Endothelial cell (in vitro differentiated cells): ENCODE measurements at regions not wholly inside any gene's neighbourhood (a gene's known extent, or its start where the extent isn't known, plus 50 kb on each side); places are given as distances from the start of the nearest gene placed in this dataset.

Source experiments
- DNase-seq: peaks from one replicate; pipeline ENCODE4 v3.0.0; 2021; ENCODE audit warnings: low spot score
- H3K27ac Mint-ChIP-seq: one replicate; pipeline ENCODE4 v1.8.0; 2021; ENCODE audit warnings: mixed read lengths, inconsistent platforms; ENCODE audit not compliant: unreplicated experiment
- H3K27me3 Mint-ChIP-seq: one replicate; pipeline ENCODE4 v1.8.0; 2021; ENCODE audit warnings: mild to moderate bottlenecking, moderate library complexity, mixed read lengths, inconsistent platforms; ENCODE audit not compliant: unreplicated experiment
- H3K36me3 Mint-ChIP-seq: one replicate; pipeline ENCODE4 v1.8.0; 2021; ENCODE audit warnings: mild to moderate bottlenecking, low read depth, mixed read lengths, inconsistent platforms; ENCODE audit not compliant: unreplicated experiment
- H3K4me1 Mint-ChIP-seq: one replicate; pipeline ENCODE4 v1.8.0; 2021; ENCODE audit warnings: mild to moderate bottlenecking, mixed read lengths, inconsistent platforms; ENCODE audit not compliant: unreplicated experiment
- H3K4me3 Mint-ChIP-seq: one replicate; pipeline ENCODE4 v1.8.0; 2021; ENCODE audit warnings: mild to moderate bottlenecking, mixed read lengths, inconsistent platforms; ENCODE audit not compliant: unreplicated experiment
- H3K9me3 Mint-ChIP-seq: one replicate; pipeline ENCODE4 v1.8.0; 2021; ENCODE audit warnings: mixed read lengths, inconsistent platforms; ENCODE audit not compliant: unreplicated experiment
- TF ChIP-seq, protein P1 (sequence below): fragments of 200-600 bp; sonication (generic); IDR thresholded peaks from one replicate; pipeline ENCODE4 v1.5.0; 2021; ENCODE audit warnings: antibody characterized with exemption; ENCODE audit not compliant: unreplicated experiment

DNA sequence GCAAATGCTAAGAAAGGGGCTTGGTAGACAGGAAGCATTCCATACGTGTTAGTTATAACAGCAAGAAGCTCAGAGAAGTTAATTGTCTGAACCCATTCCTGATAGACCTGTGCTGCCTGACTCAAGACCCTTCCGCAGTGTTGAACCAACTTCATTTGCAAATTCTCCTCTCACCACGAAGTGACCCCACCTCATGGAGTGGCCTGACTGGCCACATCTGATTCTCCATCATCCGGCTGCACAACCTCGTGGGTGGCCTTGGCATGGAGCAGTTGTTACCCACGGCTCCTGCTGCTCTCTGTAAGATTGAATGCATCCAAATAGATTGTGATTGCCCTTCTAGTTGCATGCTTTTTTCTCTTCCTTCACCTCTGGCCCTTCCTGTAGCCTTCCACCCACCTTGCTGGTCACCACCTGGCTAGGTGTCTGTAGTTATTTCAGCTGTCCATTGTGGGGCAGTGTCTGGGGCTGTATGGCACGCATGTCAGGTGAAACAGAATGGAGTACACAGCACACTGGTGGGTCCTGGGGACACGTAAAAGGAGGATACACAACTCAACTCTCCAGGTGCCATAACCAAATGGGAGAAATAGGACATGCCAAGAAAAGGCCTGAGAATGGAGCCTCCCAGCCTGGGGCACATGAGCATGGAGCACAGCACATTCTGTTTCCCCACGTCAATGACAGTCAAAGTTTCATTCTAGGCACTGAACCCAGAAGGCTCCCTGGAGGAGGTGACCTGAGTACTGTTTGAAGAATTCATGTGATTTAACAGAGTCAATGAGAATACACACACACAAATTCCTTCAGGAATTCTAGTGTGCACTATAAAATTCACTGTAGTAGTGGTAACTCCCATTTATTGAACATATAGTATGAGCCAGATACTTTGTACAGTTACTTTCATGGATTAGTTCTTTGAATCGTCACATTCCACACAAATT lies 70.5 kb upstream of the PTCH1 start:
- no peaks in the 10 kb centered on the region for H3K4me1 Mint-ChIP-seq
- TF ChIP-seq, protein P1, sequence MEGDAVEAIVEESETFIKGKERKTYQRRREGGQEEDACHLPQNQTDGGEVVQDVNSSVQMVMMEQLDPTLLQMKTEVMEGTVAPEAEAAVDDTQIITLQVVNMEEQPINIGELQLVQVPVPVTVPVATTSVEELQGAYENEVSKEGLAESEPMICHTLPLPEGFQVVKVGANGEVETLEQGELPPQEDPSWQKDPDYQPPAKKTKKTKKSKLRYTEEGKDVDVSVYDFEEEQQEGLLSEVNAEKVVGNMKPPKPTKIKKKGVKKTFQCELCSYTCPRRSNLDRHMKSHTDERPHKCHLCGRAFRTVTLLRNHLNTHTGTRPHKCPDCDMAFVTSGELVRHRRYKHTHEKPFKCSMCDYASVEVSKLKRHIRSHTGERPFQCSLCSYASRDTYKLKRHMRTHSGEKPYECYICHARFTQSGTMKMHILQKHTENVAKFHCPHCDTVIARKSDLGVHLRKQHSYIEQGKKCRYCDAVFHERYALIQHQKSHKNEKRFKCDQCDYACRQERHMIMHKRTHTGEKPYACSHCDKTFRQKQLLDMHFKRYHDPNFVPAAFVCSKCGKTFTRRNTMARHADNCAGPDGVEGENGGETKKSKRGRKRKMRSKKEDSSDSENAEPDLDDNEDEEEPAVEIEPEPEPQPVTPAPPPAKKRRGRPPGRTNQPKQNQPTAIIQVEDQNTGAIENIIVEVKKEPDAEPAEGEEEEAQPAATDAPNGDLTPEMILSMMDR: no peak
- H3K9me3 Mint-ChIP-seq: no peaks in the 10 kb centered on the region
- no peaks in the 10 kb centered on the region for H3K36me3 Mint-ChIP-seq
- H3K27ac Mint-ChIP-seq: no peak overlapping the region
- H3K4me3 Mint-ChIP-seq: no peak overlapping the region
- no peak for DNase-seq
- no peaks in the 10 kb centered on the region for H3K27me3 Mint-ChIP-seq

DNA sequence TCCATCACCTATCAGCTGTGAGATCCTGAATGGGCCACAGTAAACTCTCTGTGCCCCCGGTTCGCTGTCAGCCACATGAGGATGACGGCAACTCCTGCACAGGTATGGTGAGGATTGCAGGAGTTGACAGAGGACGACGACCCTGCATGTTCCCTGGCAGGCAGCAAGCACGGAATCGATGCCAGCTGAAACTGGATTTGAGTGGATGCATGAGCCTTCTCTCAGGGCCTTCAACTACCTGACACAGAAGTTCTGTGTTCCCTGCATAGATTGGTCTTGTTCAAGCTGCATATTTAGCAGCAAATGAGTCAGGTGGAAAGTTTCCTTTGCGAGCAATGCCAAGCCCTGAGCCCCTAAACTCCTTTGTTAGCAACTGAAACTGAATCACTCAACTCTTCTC lies 69.6 kb upstream of the PTCH1 start:
- Mint-ChIP-seq H3K4me1 (no peaks in the 10 kb centered on the region), H3K36me3 (no peaks in the 10 kb centered on the region), H3K4me3 (no peak overlapping the region), H3K9me3 (no peaks in the 10 kb centered on the region), H3K27me3 (no peaks in the 10 kb centered on the region), H3K27ac (no peak overlapping the region)
- TF ChIP-seq, protein P1: no peak
- no peak for DNase-seq

DNA sequence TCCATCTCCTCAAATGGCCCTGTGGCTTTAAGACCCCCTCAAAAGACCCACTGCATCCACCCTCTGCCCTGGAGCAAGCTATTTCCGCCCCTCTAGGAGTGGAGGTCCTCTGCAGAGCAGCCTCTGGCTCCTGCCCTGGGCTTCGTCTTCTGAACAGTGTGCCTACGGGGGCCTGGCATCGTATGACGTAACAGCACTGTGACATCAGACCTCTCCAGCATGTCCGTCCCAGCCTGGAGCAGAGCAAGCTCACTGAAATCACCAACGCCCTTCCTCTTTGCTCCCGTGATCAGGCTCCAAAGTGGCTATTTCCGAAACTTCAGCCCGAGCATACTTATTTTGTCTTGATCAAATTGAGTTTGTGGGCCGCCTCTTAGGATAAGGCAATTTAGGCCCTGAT lies 69.1 kb upstream of the PTCH1 start:
- H3K27ac Mint-ChIP-seq: no peak overlapping the region
- TF ChIP-seq, protein P1: no peak
- no peaks in the 10 kb centered on the region for H3K27me3 Mint-ChIP-seq
- H3K4me3 Mint-ChIP-seq: no peak overlapping the region
- H3K4me1 Mint-ChIP-seq: no peaks in the 10 kb centered on the region
- H3K36me3 Mint-ChIP-seq: no peaks in the 10 kb centered on the region
- no peak for DNase-seq
- H3K9me3 Mint-ChIP-seq: no peaks in the 10 kb centered on the region

DNA sequence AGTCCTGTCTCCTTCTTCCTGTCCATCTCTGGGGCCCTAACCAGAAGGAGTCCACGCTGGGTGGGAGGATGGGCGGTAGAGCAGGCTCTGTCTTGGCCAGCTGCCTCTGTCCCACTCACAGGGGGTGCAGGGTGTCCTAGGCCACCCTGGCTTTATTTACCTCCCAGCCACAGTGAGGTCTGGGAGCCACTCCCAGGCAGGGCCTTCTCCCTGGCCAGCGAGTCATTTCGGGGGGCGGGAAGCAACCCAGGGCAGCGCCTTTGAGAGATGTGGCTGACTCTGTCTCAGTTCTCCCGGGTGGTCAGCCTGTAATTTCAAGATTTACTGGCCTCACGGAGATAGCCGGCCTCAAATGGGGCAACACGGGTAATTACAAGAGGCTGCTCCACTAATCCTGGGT lies 67.4 kb upstream of the PTCH1 start:
- no peak overlapping the region for H3K4me3 Mint-ChIP-seq
- H3K27ac Mint-ChIP-seq: no peak overlapping the region
- no peaks in the 10 kb centered on the region for H3K9me3 Mint-ChIP-seq
- no peaks in the 10 kb centered on the region for H3K36me3 Mint-ChIP-seq
- DNase-seq: no peak
- TF ChIP-seq, protein P1: no peak
- no peaks in the 10 kb centered on the region for H3K27me3 Mint-ChIP-seq
- H3K4me1 Mint-ChIP-seq: no peaks in the 10 kb centered on the region

DNA sequence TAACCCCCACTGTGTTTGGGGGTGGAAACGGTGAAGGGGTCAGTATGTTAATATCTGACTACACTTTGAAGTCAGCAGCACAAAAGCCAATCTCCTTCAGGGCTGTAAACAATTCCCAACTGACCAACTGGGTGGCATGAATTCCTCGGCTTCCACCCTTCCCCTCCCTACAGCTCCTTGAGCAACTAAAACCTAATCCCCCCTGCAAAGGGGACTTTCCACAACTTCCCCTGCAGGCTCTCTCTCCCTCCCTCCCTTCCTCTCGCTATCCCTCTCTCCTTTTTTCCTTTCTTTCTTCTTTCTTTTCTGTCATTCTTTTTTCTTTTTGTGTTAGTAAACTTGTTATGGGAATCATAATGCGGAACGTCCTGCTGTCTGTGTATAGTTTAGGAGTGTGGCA lies 65.1 kb upstream of the PTCH1 start:
- Mint-ChIP-seq H3K4me3 (no peak overlapping the region), H3K27ac (no peak overlapping the region), H3K9me3 (no peaks in the 10 kb centered on the region), H3K36me3 (no peaks in the 10 kb centered on the region), H3K4me1 (peaks cover 4% of the 10 kb centered on the region), H3K27me3 (peaks cover 5% of the 10 kb centered on the region)
- DNase-seq: no peak
- TF ChIP-seq, protein P1: no peak
